Loucy (cell line): ENCODE measurements at regions not wholly inside any gene's neighbourhood (a gene's known extent, or its start where the extent isn't known, plus 50 kb on each side); places are given as distances from the start of the nearest gene placed in this dataset.

Experiments used
- EZH2phosphoT487 ChIP-seq: fragments of 200-600 bp; IDR thresholded peaks from 2 replicates; pipeline ENCODE4 v1.6.1; 2018; ENCODE audit warnings: antibody characterized with exemption, mild to moderate bottlenecking, moderate library complexity, borderline replicate concordance
- TF ChIP-seq, protein P1 (sequence below): fragments of 200-600 bp; sonication (generic); conservative IDR thresholded peaks from 2 replicates; pipeline ENCODE4 v1.5.1; 2014; ENCODE audit warnings: mild to moderate bottlenecking, antibody characterized with exemption, low read length

DNA sequence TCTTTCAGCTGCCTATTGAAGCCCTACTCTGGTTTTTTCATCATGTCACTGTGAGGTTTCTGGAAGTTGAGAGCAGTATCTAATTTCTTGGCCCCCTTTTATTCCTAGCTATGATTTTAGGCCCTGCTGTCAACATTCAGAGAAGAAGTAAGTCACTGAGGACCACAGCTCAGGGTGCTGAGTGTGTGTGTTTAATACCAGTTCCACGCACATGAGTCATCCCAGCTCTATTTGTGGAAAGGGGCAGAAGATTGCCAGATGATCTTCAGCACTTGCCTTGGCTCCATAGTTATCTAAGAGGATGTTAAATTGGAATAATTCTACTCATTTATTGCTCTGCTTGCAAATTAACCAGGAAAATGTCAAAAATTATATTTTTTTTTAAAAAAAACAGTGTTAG is 65.5 kb upstream of the SLC38A4 start:
- TF ChIP-seq, protein P1, sequence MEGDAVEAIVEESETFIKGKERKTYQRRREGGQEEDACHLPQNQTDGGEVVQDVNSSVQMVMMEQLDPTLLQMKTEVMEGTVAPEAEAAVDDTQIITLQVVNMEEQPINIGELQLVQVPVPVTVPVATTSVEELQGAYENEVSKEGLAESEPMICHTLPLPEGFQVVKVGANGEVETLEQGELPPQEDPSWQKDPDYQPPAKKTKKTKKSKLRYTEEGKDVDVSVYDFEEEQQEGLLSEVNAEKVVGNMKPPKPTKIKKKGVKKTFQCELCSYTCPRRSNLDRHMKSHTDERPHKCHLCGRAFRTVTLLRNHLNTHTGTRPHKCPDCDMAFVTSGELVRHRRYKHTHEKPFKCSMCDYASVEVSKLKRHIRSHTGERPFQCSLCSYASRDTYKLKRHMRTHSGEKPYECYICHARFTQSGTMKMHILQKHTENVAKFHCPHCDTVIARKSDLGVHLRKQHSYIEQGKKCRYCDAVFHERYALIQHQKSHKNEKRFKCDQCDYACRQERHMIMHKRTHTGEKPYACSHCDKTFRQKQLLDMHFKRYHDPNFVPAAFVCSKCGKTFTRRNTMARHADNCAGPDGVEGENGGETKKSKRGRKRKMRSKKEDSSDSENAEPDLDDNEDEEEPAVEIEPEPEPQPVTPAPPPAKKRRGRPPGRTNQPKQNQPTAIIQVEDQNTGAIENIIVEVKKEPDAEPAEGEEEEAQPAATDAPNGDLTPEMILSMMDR = no peak
- no peak for TF ChIP-seq EZH2phosphoT487
